Neural cell (in vitro differentiated cells): ENCODE measurements at regions not wholly inside any gene's neighbourhood (a gene's known extent, or its start where the extent isn't known, plus 50 kb on each side); places are given as distances from the start of the nearest gene placed in this dataset.
A peak's percentile ranks its signal among the peaks of the same experiment; 100 is the strongest.

ENCODE experiments used
- H2AFZ ChIP-seq: fragments of 200-600, 300-800 bp; sonication (generic), shearing (Covaris generic); 2 replicates; pipeline ENCODE4 v1.6.0; 2014; ENCODE audit warnings: low read depth, mild to moderate bottlenecking, antibody characterized with exemption, low read length, moderate library complexity
- H3F3A ChIP-seq: fragments of 200-600 bp; shearing (Covaris generic); 2 replicates; pipeline ENCODE4 v1.6.1; 2016; ENCODE audit warnings: mild to moderate bottlenecking, moderate library complexity, mixed read lengths, antibody characterized with exemption, low read length; ENCODE audit not compliant: insufficient read depth, poor library complexity, severe bottlenecking
- H3K27ac ChIP-seq: fragments of 200-600, 300-800 bp; sonication (generic), shearing (Covaris generic); 2 replicates; pipeline ENCODE4 v1.5.1; 2014; ENCODE audit warnings: mild to moderate bottlenecking, low read length, moderate library complexity
- H3K27me3 ChIP-seq: fragments of 300-800, 200-600 bp; sonication (generic), shearing (Covaris generic); 2 replicates; pipeline ENCODE4 v1.6.0; 2014; ENCODE audit warnings: mild to moderate bottlenecking, low read depth, low read length, moderate library complexity; ENCODE audit not compliant: insufficient read depth
- H3K36me3 ChIP-seq: fragments of 300-800, 200-600 bp; sonication (generic), shearing (Covaris generic); 2 replicates; pipeline ENCODE4 v1.5.1; 2014; ENCODE audit warnings: mild to moderate bottlenecking, antibody characterized with exemption, low read length, moderate library complexity; ENCODE audit not compliant: insufficient read depth
- H3K4me2 ChIP-seq: fragments of 300-800, 200-600 bp; sonication (generic), shearing (Covaris generic); 2 replicates; pipeline ENCODE4 v1.6.0; 2014; ENCODE audit warnings: mild to moderate bottlenecking, low read length
- H3K4me3 ChIP-seq: fragments of 300-800, 200-600 bp; sonication (generic), shearing (Covaris generic); 2 replicates; pipeline ENCODE4 v1.5.1; 2014; ENCODE audit warnings: mild to moderate bottlenecking, low read length, moderate library complexity
- H3K79me2 ChIP-seq: fragments of 200-600 bp; shearing (Covaris generic); replicated peaks from 2 replicates; pipeline ENCODE4 v1.6.0; 2014; ENCODE audit warnings: mild to moderate bottlenecking, low read length, moderate library complexity; ENCODE audit not compliant: insufficient read depth
- H3K9ac ChIP-seq: fragments of 300-800, 200-600 bp; sonication (generic), shearing (Covaris generic); 2 replicates; pipeline ENCODE4 v1.6.1; 2016; ENCODE audit warnings: mild to moderate bottlenecking, low read length, mixed read lengths
- H3K9me2 ChIP-seq: fragments of 200-600 bp; shearing (Covaris generic); 2 replicates; pipeline ENCODE4 v1.6.1; 2016; ENCODE audit warnings: mild to moderate bottlenecking, low read length, mixed read lengths; ENCODE audit not compliant: insufficient read depth
- H3K9me3 ChIP-seq: fragments of 200-600, 300-800 bp; sonication (generic), shearing (Covaris generic); 2 replicates; pipeline ENCODE4 v1.6.1; 2016; ENCODE audit warnings: mild to moderate bottlenecking, mixed run types, low read length, moderate library complexity, mixed read lengths
- H4K20me1 ChIP-seq: fragments of 200-600 bp; shearing (Covaris generic); 2 replicates; pipeline ENCODE4 v1.6.1; 2016; ENCODE audit warnings: mild to moderate bottlenecking, mixed run types; ENCODE audit not compliant: insufficient read depth
- CTCF ChIP-seq: fragments of 450-650 bp; IDR thresholded peaks from 2 replicates; pipeline ENCODE4 v1.5.1; 2014; ENCODE audit warnings: antibody characterized with exemption, mild to moderate bottlenecking, moderate library complexity; ENCODE audit not compliant: poor library complexity, severe bottlenecking
- EP300 ChIP-seq: fragments of 450-650 bp; conservative IDR thresholded peaks from 2 replicates; pipeline ENCODE4 v1.6.1; 2014; ENCODE audit warnings: antibody characterized with exemption, mild to moderate bottlenecking, moderate library complexity; ENCODE audit not compliant: poor library complexity, severe bottlenecking
- EZH2 ChIP-seq: fragments of 200-600, 300-800 bp; shearing (Covaris generic), sonication (generic); IDR thresholded peaks from 2 replicates; pipeline ENCODE4 v1.6.1; 2014; ENCODE audit warnings: antibody characterized with exemption, low read length, borderline replicate concordance, mild to moderate bottlenecking; ENCODE audit not compliant: insufficient read depth, poor library complexity, severe bottlenecking
- MXI1 ChIP-seq: fragments of 450-650 bp; conservative IDR thresholded peaks from 2 replicates; pipeline ENCODE4 v1.6.1; 2014; ENCODE audit warnings: antibody characterized with exemption, mild to moderate bottlenecking; ENCODE audit not compliant: poor library complexity, severe bottlenecking
- POLR2AphosphoS5 ChIP-seq: IDR thresholded peaks from 2 replicates; pipeline ENCODE4 v1.6.1; 2012
- RAD21 ChIP-seq: fragments of 450-650 bp; conservative IDR thresholded peaks from 2 replicates; pipeline ENCODE4 v1.6.1; 2014; ENCODE audit warnings: antibody characterized with exemption, mild to moderate bottlenecking, moderate library complexity
- REST ChIP-seq: IDR thresholded peaks from 2 replicates; pipeline ENCODE4 v1.6.1; 2012; ENCODE audit warnings: borderline replicate concordance
- SMC3 ChIP-seq: fragments of 450-650 bp; conservative IDR thresholded peaks from 2 replicates; pipeline ENCODE4 v1.6.1; 2014; ENCODE audit warnings: antibody characterized with exemption, mild to moderate bottlenecking, moderate library complexity; ENCODE audit not compliant: poor library complexity
- TAF1 ChIP-seq: IDR thresholded peaks from 2 replicates; pipeline ENCODE4 v1.6.1; 2012; ENCODE audit warnings: low read depth

- H3K36me3 ChIP-seq = no peaks in the 10 kb centered on the region
- no peaks in the 10 kb centered on the region for H3K27me3 ChIP-seq
- no peak overlapping the region for H3K4me3 ChIP-seq
- H3K27ac ChIP-seq = no peak overlapping the region
- H4K20me1 ChIP-seq = no peaks in the 10 kb centered on the region
- H3F3A ChIP-seq = no peaks in the 10 kb centered on the region
- H2AFZ ChIP-seq = no peak overlapping the region
- no peaks in the 10 kb centered on the region for H3K9me2 ChIP-seq
- no peak overlapping the region for H3K4me2 ChIP-seq
- H3K9me3 ChIP-seq = no peaks in the 10 kb centered on the region
- TF ChIP-seq TAF1 (no peak), REST (no peak), EP300 (no peak), SMC3 (no peak), EZH2 (no peak), RAD21 (no peak), CTCF (no peak), MXI1 (no peak), POLR2AphosphoS5 (no peak)
- H3K79me2 ChIP-seq = no peaks in the 10 kb centered on the region
- no peak overlapping the region for H3K9ac ChIP-seq
Measured at GRCh38 chr15:94723801-94724200, 492.4 kb downstream of the MCTP2 start.

GRCh38 chr15:94731286-94731685, 499.9 kb downstream of the MCTP2 start:
- H3K36me3 ChIP-seq = no peaks in the 10 kb centered on the region
- peak overlapping the region; percentile 25 for H3K4me2 ChIP-seq
- peak overlapping the region; percentile 15 for H3K4me3 ChIP-seq
- no peak overlapping the region for H2AFZ ChIP-seq
- H4K20me1 ChIP-seq = no peaks in the 10 kb centered on the region
- H3K9me3 ChIP-seq = no peaks in the 10 kb centered on the region
- no peak overlapping the region for H3K9ac ChIP-seq
- H3K27ac ChIP-seq = peak overlapping the region; percentile 18
- TF ChIP-seq REST = peak; percentile 65
- TF ChIP-seq POLR2AphosphoS5 = peak; percentile 20
- TF ChIP-seq EP300 = peak; percentile 72
- no peak for TF ChIP-seq EZH2
- no peaks in the 10 kb centered on the region for H3K9me2 ChIP-seq
- H3K79me2 ChIP-seq = no peaks in the 10 kb centered on the region
- no peaks in the 10 kb centered on the region for H3F3A ChIP-seq
- H3K27me3 ChIP-seq = no peaks in the 10 kb centered on the region
